Lung (tissue), 11 donors: ENCODE measurements at regions not wholly inside any gene's neighbourhood (a gene's known extent, or its start where the extent isn't known, plus 50 kb on each side); places are given as distances from the start of the nearest gene placed in this dataset.
A peak's percentile ranks its signal among the peaks of the same experiment; 100 is the strongest.

Experiments used
- ATAC-seq: fragments of 200-7000 bp; cut with Tn5 transposase; one replicate; pipeline ENCODE4 v1.9.1; 2020; ENCODE audit warnings: moderate number of reproducible peaks; ENCODE audit not compliant: insufficient read depth, low FRiP score
- DNase-seq, 3 donors: peaks; one replicate each; pipeline ENCODE4 v3.0.0-alpha.2; 2013 to 2017
- H3K27ac ChIP-seq, 2 donors: one replicate each; pipeline ENCODE4 v1.5.1; 2013; ENCODE audit warnings: mild to moderate bottlenecking in 2 of 2, moderate library complexity in 2 of 2, control low read depth in 1 of 2, inconsistent platforms in 1 of 2, low read depth in 1 of 2, low read length in 1 of 2
- H3K27me3 ChIP-seq, 3 donors: one replicate each; pipeline ENCODE4 v1.5.1; 2013; ENCODE audit warnings: low read length in 2 of 3; ENCODE audit not compliant: control insufficient read depth in 3 of 3, insufficient read depth in 3 of 3
- H3K36me3 ChIP-seq, 4 donors: one replicate each; pipeline ENCODE4 v1.5.1; 2013; ENCODE audit warnings: low read length in 4 of 4, mild to moderate bottlenecking in 1 of 4, moderate library complexity in 1 of 4; ENCODE audit not compliant: control insufficient read depth in 4 of 4, insufficient read depth in 4 of 4
- H3K4me1 ChIP-seq, 5 donors: one replicate each; pipeline ENCODE4 v1.5.1; 2013; ENCODE audit warnings: low read length in 5 of 5, mild to moderate bottlenecking in 2 of 5, moderate library complexity in 1 of 5; ENCODE audit not compliant: control insufficient read depth in 5 of 5, insufficient read depth in 5 of 5
- H3K4me3 ChIP-seq: one replicate; pipeline ENCODE4 v1.5.1; 2013; ENCODE audit warnings: mild to moderate bottlenecking, control low read depth, moderate library complexity
- H3K9ac ChIP-seq, 2 donors: one replicate each; pipeline ENCODE4 v1.5.1; 2013; ENCODE audit warnings: low read length in 2 of 2, control low read depth in 1 of 2; ENCODE audit not compliant: insufficient read depth in 1 of 2
- H3K9me3 ChIP-seq, 4 donors: one replicate each; pipeline ENCODE4 v1.5.1; 2013; ENCODE audit warnings: low read length in 3 of 4, mild to moderate bottlenecking in 1 of 4, moderate library complexity in 1 of 4; ENCODE audit not compliant: control insufficient read depth in 4 of 4, insufficient read depth in 3 of 4
- CTCF ChIP-seq: IDR thresholded peaks from 2 replicates; pipeline ENCODE4 v1.5.1; 2012; ENCODE audit warnings: mild to moderate bottlenecking; ENCODE audit errors: control extremely low read depth, extremely low read depth
- WGBS, 2 donors: extraction: QIAGEN DNeasy Blood & Tissue Kit; methylation state at CpG; one replicate each; pipeline ENCODE4 v1.1.7; 2013; 5-methylcytosine and 5-hydroxymethylcytosine counted together
- donor health status: control.
- donor health status: control.
- donor health status: Bipolar disorder and iron deficiency.
- donor health status: healthy.
- donor health status: DM: yes; HTN: yes; CAD: no.

- H3K9me3 ChIP-seq = peaks cover 0 to 7% (median 2%) of the 10 kb centered on the region in 4 donors
- no peak overlapping the region for H3K9ac ChIP-seq
- no peaks in the 10 kb centered on the region for H3K36me3 ChIP-seq
- no peak overlapping the region for H3K4me3 ChIP-seq
- H3K4me1 ChIP-seq = peaks cover 0 to 2% (median 0%) of the 10 kb centered on the region in 5 donors
- ATAC-seq = no peak
- WGBS, 2 donors = 63 to 67% methylated on average over 17 of the region's 17 CpGs
- no peak for TF ChIP-seq CTCF
- H3K27me3 ChIP-seq = peaks cover 0 to under 1% (median 0%) of the 10 kb centered on the region in 3 donors
- peak overlapping the region in 1 of 2 donors; percentile 2 for H3K27ac ChIP-seq
- no peak for DNase-seq
Observed at GRCh38 chr20:47857569-47858464, 72.5 kb upstream of the SULF2 start.

GRCh38 chr20:47857187-47857568, 71.9 kb upstream of the SULF2 start:
- Histone ChIP-seq H3K27me3 (no peaks in the 10 kb centered on the region), H3K27ac (no peak overlapping the region), H3K9ac (no peak overlapping the region), H3K36me3 (no peaks in the 10 kb centered on the region), H3K9me3 (peaks cover 0 to 3% (median under 1%) of the 10 kb centered on the region in 4 donors), H3K4me1 (peaks cover 0 to 2% (median 0%) of the 10 kb centered on the region in 5 donors), H3K4me3 (no peak overlapping the region)
- 68 to 75% methylated on average over 8 of the region's 8 CpGs for WGBS, 2 donors
- TF ChIP-seq CTCF = no peak
- ATAC-seq (no peak), DNase-seq (no peak)

- H3K4me1 ChIP-seq = peaks cover 0 to 2% (median 0%) of the 10 kb centered on the region in 5 donors
- no peak overlapping the region for H3K27ac ChIP-seq
- ATAC-seq = no peak
- H3K4me3 ChIP-seq = no peak overlapping the region
- DNase-seq = no peak
- 95 to 99% methylated on average over 4 of the region's 4 CpGs for WGBS, 2 donors
- no peaks in the 10 kb centered on the region for H3K27me3 ChIP-seq
- TF ChIP-seq CTCF = no peak
- H3K36me3 ChIP-seq = no peaks in the 10 kb centered on the region
- H3K9me3 ChIP-seq = peaks cover 0 to 3% (median under 1%) of the 10 kb centered on the region in 4 donors
- H3K9ac ChIP-seq = no peak overlapping the region
Observed at GRCh38 chr20:47855799-47856198, 70.5 kb upstream of the SULF2 start.
